ENCODE measurements at regions not wholly inside any gene's neighbourhood (a gene's known extent, or its start where the extent isn't known, plus 50 kb on each side); places are given as distances from the start of the nearest gene placed in this dataset.

DNA sequence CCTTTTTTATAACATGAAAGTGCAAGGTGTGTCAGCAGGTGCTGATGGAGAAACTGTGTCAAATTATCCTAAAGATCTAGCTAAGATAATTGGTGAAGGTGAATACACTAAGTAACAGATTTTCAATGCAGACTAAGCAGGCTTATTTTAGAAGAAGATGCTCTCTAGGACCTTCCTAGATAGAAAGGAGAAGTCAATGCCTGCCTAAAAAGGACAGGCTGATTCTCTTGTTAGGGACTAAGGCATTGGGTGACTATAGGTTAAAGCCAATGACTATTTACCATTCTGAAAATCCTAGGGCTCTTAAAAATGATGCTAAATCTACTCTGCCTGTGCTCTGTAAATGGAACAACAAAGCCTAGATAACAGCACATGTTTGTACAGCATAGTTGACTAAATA is 1682.4 kb downstream of the MAT2B start:
- in situ Hi-C loops (cut with HindIII; ENCODE audit: extremely low pct_ligation_motif_present, low pct_unique_long_range_greater_than_20kb) (no loop called here), intact Hi-C loops (cut with micrococcal nuclease; ENCODE audit: unreplicated experiment) (no loop called here)
- Histone ChIP-seq H3K27ac (ENCODE audit: extremely low read length, insufficient read depth, low read length) (no peak overlapping the region), H3K4me1 (ENCODE audit: insufficient read depth, low read length) (no peaks in the 10 kb centered on the region), H3K27me3 (ENCODE audit: control insufficient read depth in 1 of 2, insufficient read depth in 2 of 2, low read length in 2 of 2) (no peaks in the 10 kb centered on the region; a peak in 1 of 5 replicates), H3K9ac (ENCODE audit: insufficient read depth, low read depth, low read length) (no peak overlapping the region), H3K9me3 (ENCODE audit: low read length) (peaks cover 76% of the 10 kb centered on the region), H3K4me2 (ENCODE audit: low read depth, low read length) (no peak overlapping the region), H2AFZ (ENCODE audit: low read length) (no peak overlapping the region), H3K79me2 (ENCODE audit: insufficient read depth, low read length) (no peaks in the 10 kb centered on the region), H3K4me3 (replicated peaks in 1 of 3; ENCODE audit: insufficient read depth in 1 of 3, low read depth in 2 of 3, low read length in 3 of 3) (no peak overlapping the region), H3K36me3 (replicated peaks in 1 of 2; ENCODE audit: control insufficient read depth in 1 of 2, insufficient read depth in 2 of 2, low read length in 2 of 2) (no peaks in the 10 kb centered on the region), H4K20me1 (ENCODE audit: insufficient read depth, low read length) (no peaks in the 10 kb centered on the region)
- DNase-seq (ENCODE audit: low spot score) (no peak), ATAC-seq (no peak), FAIRE-seq (no peak)
- BruUV-seq (replicated peaks): no TSS peak
- POLR2A ChIA-PET: no interaction called here
- CTCF ChIA-PET (ENCODE audit: low intra/inter-chr PET ratio, low total read pairs): no interaction called here
- TF ChIP-seq ZNF354B (CRISPR knock-in tag; IDR thresholded peaks at IDR 0.05): no peak
- TF ChIP-seq, protein P1, sequence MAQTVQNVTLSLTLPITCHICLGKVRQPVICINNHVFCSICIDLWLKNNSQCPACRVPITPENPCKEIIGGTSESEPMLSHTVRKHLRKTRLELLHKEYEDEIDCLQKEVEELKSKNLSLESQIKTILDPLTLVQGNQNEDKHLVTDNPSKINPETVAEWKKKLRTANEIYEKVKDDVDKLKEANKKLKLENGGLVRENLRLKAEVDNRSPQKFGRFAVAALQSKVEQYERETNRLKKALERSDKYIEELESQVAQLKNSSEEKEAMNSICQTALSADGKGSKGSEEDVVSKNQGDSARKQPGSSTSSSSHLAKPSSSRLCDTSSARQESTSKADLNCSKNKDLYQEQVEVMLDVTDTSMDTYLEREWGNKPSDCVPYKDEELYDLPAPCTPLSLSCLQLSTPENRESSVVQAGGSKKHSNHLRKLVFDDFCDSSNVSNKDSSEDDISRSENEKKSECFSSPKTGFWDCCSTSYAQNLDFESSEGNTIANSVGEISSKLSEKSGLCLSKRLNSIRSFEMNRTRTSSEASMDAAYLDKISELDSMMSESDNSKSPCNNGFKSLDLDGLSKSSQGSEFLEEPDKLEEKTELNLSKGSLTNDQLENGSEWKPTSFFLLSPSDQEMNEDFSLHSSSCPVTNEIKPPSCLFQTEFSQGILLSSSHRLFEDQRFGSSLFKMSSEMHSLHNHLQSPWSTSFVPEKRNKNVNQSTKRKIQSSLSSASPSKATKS (CRISPR knock-in tag; IDR thresholded peaks at IDR 0.05): no peak
- no peak for TF ChIP-seq SALL2 (CRISPR knock-in tag; IDR thresholded peaks at IDR 0.05)
- TF ChIP-seq, protein P2, sequence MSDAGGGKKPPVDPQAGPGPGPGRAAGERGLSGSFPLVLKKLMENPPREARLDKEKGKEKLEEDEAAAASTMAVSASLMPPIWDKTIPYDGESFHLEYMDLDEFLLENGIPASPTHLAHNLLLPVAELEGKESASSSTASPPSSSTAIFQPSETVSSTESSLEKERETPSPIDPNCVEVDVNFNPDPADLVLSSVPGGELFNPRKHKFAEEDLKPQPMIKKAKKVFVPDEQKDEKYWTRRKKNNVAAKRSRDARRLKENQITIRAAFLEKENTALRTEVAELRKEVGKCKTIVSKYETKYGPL (CRISPR knock-in tag; IDR thresholded peaks at IDR 0.05): no peak
- TF ChIP-seq, protein P3, sequence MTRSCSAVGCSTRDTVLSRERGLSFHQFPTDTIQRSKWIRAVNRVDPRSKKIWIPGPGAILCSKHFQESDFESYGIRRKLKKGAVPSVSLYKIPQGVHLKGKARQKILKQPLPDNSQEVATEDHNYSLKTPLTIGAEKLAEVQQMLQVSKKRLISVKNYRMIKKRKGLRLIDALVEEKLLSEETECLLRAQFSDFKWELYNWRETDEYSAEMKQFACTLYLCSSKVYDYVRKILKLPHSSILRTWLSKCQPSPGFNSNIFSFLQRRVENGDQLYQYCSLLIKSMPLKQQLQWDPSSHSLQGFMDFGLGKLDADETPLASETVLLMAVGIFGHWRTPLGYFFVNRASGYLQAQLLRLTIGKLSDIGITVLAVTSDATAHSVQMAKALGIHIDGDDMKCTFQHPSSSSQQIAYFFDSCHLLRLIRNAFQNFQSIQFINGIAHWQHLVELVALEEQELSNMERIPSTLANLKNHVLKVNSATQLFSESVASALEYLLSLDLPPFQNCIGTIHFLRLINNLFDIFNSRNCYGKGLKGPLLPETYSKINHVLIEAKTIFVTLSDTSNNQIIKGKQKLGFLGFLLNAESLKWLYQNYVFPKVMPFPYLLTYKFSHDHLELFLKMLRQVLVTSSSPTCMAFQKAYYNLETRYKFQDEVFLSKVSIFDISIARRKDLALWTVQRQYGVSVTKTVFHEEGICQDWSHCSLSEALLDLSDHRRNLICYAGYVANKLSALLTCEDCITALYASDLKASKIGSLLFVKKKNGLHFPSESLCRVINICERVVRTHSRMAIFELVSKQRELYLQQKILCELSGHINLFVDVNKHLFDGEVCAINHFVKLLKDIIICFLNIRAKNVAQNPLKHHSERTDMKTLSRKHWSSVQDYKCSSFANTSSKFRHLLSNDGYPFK (CRISPR knock-in tag; IDR thresholded peaks at IDR 0.05; ENCODE audit: borderline replicate concordance): no peak
- TF ChIP-seq ZNF382 (CRISPR knock-in tag; IDR thresholded peaks at IDR 0.05; ENCODE audit: borderline replicate concordance): no peak
- no peak for TF ChIP-seq GTF3A (CRISPR knock-in tag; conservative IDR thresholded peaks at IDR 0.05)
- no peak for TF ChIP-seq MXD4 (CRISPR knock-in tag; IDR thresholded peaks at IDR 0.05)
- TF ChIP-seq, protein P4, sequence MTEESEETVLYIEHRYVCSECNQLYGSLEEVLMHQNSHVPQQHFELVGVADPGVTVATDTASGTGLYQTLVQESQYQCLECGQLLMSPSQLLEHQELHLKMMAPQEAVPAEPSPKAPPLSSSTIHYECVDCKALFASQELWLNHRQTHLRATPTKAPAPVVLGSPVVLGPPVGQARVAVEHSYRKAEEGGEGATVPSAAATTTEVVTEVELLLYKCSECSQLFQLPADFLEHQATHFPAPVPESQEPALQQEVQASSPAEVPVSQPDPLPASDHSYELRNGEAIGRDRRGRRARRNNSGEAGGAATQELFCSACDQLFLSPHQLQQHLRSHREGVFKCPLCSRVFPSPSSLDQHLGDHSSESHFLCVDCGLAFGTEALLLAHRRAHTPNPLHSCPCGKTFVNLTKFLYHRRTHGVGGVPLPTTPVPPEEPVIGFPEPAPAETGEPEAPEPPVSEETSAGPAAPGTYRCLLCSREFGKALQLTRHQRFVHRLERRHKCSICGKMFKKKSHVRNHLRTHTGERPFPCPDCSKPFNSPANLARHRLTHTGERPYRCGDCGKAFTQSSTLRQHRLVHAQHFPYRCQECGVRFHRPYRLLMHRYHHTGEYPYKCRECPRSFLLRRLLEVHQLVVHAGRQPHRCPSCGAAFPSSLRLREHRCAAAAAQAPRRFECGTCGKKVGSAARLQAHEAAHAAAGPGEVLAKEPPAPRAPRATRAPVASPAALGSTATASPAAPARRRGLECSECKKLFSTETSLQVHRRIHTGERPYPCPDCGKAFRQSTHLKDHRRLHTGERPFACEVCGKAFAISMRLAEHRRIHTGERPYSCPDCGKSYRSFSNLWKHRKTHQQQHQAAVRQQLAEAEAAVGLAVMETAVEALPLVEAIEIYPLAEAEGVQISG (CRISPR knock-in tag; IDR thresholded peaks at IDR 0.05): no peak
- TF ChIP-seq ZSCAN30 (CRISPR knock-in tag; IDR thresholded peaks at IDR 0.05): no peak
- TF ChIP-seq, protein P5, sequence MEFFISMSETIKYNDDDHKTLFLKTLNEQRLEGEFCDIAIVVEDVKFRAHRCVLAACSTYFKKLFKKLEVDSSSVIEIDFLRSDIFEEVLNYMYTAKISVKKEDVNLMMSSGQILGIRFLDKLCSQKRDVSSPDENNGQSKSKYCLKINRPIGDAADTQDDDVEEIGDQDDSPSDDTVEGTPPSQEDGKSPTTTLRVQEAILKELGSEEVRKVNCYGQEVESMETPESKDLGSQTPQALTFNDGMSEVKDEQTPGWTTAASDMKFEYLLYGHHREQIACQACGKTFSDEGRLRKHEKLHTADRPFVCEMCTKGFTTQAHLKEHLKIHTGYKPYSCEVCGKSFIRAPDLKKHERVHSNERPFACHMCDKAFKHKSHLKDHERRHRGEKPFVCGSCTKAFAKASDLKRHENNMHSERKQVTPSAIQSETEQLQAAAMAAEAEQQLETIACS (CRISPR knock-in tag; IDR thresholded peaks at IDR 0.05): no peak
- TF ChIP-seq ARNTL (CRISPR knock-in tag; IDR thresholded peaks at IDR 0.05): no peak
- no peak for TF ChIP-seq ZFY (CRISPR knock-in tag; IDR thresholded peaks at IDR 0.05)
- TF ChIP-seq KLF9 (CRISPR knock-in tag; IDR thresholded peaks at IDR 0.05; ENCODE audit: low read depth): no peak
- TF ChIP-seq ZNF124 (CRISPR knock-in tag; IDR thresholded peaks at IDR 0.05): no peak
